ENCODE measurements at regions not wholly inside any gene's neighbourhood (a gene's known extent, or its start where the extent isn't known, plus 50 kb on each side); places are given as distances from the start of the nearest gene placed in this dataset.
A peak's percentile ranks its signal among the peaks of the same experiment; 100 is the strongest.
"Not testable (repeated sequence)": the region's sequence is repeated elsewhere in the genome, so short reads cannot be mapped to it uniquely, and the experiment has no call there.

DNA sequence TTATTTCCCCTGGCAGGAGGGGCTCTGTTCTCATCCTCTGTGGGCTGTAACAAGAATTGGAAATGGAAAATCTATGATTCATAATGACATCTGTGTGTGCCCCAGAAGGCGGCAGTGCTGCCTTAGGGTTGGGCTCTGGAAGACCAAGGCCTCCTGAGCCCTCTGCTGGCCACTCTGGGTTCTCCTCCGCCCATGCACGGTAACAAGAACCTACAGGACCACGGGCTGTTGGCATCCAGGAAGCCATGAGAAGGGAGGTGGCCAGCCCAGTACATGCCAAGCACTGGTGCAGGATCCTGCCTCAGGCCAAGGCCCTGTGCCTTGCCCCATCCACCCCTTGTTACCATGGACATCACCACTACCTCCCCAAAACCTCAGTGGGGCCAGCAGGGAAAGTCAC lies 454.2 kb downstream of the TP53TG3F start:
- not testable (repeated sequence) for H3K9me3 ChIP-seq, H3K4me3 ChIP-seq, H3K36me3 ChIP-seq, H3K27me3 ChIP-seq
- peak; percentile 80 for DNase-seq

DNA sequence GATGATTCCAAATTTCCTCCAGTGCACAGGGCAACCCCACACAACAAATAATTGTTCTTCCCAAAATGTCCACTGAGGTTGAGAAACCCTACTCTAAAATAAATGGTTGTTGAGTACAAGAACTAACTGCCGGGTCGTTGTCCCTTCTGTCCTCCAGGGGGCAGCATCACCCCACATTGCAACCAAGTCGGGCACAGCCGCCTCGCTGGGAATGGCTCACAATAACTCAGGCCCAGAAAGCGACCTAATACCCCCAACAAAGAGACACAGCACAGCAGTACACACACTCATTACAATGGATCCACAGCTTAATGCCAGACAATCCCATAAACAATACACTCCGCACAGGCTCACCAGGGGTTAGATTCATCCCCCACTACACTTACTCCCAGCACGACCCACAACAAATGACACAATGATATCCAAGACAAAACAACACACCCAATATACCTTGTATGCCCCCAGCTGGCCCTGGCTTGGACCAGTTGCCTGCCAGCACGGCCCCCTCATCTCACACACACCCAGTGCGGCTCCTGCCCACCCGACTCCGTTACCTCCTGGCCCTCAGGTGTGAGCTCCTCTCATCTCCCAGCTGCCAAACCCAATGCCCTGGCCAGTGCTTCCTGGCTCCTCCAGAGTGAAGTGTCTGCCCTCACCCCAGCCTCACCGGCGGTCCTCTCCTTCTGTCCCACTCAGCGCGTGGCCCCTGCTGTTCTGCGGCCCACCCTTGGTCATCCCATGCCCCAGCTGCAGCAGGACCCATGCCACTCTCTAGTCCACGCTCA lies 461.5 kb downstream of the TP53TG3F start:
- peak; percentile 15 for DNase-seq
- H3K36me3 ChIP-seq, H3K9me3 ChIP-seq, H3K4me3 ChIP-seq, H3K27me3 ChIP-seq: not testable (repeated sequence)

DNA sequence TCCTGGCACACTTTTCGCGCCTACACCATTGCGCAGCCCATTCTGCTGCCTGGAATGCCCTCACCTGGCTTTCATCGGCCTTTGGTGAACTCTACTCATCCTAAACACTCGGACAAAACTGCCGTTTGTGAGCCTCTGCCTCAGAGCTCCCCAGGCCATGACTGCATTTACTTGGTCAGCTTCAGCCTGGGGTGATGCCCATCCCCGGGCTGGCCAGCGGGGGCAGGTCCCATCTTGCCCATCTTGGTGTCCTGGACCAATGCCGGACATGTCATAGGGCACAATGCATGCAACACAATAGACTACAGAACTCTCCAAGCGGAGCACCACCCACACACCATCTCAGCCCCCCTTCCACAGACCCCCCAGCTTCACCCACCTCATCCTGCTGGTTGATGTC lies 463.5 kb downstream of the TP53TG3F start:
- H3K27me3 ChIP-seq, H3K36me3 ChIP-seq, DNase-seq, H3K4me3 ChIP-seq, H3K9me3 ChIP-seq: not testable (repeated sequence)

DNA sequence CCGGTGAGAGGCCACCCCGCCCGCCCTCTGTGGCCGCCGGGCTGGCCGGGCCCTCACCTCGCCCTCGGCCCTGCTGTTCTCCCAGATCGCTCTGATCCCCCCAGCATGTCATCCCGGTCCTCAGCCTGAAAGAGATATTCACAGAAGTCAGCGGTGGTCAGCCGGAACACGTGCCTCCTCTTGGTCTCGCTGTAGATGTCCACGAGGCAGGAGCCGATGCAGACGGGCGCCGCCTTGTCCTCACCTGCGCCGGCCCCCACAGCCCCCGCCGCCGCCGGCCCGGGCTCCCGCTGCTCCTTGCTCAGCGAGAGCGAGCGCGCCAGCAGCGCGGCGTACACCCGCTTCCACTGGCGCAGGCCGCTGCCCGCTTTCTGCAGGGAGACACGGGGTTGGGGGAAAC lies 468.6 kb downstream of the TP53TG3F start:
- not testable (repeated sequence) for DNase-seq, H3K36me3 ChIP-seq, H3K9me3 ChIP-seq, H3K4me3 ChIP-seq, H3K27me3 ChIP-seq

DNA sequence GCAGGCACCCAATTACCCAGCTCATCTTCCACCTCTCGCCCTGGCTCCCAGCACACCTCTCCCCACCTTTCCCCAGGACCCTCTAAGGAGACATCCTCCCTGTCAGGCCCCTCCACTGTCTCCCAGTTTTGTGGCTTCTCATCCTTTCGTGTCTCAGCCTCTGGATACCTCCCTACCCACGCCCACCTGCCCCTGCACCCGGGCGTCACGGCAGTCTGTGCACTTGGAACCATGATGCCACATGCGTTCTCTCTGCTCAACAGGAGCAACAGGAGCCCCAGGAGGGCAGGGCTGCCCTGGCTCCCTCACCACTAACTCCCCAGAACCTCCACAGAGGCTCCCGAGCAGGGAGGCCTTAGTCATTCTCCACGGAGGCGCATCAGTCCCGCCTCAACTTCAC lies 472.8 kb downstream of the TP53TG3F start:
- not testable (repeated sequence) for H3K9me3 ChIP-seq, H3K4me3 ChIP-seq, DNase-seq, H3K27me3 ChIP-seq, H3K36me3 ChIP-seq

DNA sequence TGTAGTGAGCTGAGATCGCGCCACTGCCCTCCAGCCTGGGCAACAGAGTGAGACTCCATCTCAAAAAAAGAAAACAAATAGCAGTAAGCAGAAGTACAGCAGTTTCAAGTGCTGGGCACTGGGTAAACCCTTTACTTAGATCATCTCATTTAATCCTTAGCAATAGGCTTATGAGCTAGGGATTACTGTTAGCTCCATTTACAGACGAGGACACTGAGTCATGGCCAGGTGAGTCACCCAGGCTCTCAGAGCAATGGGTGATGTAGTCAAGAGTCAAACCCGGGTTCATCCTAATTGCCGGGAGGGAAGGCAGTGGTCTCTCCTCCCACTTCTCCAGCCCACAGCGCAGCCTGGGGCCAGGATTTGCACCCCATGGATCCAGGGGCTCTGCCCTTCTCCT lies 473.6 kb downstream of the TP53TG3F start:
- H3K4me3 ChIP-seq, H3K27me3 ChIP-seq, H3K9me3 ChIP-seq, H3K36me3 ChIP-seq: not testable (repeated sequence)
- peak; percentile 68 for DNase-seq

DNA sequence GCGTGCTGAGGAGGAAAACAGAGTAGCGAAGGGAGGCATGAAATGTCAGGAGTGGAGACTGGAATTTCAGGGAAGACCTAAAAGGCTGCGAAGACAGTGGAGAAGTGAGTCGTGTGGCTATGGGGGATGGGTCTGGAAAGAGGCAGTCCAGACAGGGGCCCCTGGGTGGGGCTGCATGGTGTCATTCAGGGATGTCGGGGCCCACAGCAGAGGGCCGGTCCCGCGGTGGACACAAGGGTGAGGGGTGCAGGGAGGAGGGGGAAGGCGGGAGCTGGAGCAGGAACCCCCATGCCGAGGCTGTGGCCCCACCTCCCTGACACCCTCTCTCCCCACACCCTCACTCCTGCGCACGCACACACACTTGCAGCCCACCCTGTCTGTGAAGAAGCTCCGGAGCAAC lies 476.4 kb downstream of the TP53TG3F start:
- not testable (repeated sequence) for H3K36me3 ChIP-seq, DNase-seq, H3K27me3 ChIP-seq, H3K4me3 ChIP-seq, H3K9me3 ChIP-seq

DNA sequence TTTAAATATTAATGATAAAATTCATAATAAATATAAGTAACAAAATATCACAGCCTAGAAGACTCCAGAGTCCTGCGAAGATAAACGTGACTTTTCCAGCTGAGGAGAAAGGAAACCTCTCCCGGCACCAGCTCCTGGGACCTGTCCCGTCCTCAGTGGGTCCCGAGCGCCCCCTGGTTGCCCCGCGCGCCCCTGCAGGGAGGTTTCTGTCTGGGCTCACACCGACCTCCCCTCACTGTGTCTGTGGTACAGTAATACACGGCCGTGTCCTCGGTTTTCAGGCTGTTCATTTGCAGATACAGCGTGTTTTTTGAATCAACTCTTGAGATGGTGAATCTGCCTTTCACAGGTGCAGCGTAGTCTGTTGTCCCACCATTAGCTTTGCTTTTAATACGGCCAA lies 478.7 kb downstream of the TP53TG3F start:
- H3K27me3 ChIP-seq, H3K9me3 ChIP-seq, H3K36me3 ChIP-seq, H3K4me3 ChIP-seq: not testable (repeated sequence)
- DNase-seq = peak; percentile 50

DNA sequence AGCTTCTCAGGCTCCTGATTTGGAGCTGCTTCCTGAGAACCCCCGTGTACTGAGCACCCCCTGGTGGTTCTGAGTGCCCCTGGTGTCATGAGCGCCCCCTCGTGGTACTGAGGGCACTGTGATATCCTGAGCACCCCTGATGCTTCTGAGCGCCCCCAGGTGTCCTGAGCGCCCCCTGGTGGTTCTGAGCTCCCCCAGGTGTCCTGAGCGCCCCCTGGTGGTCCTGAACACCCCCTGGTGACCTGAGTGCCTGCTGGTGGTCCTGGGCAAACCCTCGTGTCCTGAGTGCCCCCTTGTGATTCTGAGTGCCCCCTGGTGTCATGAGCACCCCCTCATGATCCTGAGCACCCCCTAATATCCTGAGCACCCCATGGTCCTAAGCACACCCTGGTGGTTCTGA lies 502.1 kb downstream of the TP53TG3F start:
- not testable (repeated sequence) for H3K9me3 ChIP-seq, H3K36me3 ChIP-seq, DNase-seq, H3K4me3 ChIP-seq, H3K27me3 ChIP-seq

DNA sequence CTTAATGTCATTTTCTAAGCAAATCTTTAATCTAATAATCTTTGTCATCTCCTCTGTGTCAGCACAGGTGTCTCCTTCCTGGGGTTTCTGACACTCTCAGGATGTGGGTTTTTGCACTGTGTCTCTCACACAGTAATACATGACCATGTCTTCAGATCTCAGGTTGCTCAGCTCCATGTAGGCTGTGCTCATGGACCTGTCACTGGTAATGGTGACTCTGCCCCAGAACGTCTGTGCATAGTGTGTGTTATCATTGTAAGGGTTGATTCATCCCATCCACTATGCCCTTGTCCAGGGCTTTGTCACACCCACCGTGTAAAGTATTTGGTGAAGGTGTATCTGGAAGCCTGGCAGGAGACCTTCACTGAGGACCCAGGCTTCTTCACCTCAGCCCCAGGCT lies 506.1 kb downstream of the TP53TG3F start:
- H3K4me3 ChIP-seq, H3K27me3 ChIP-seq, DNase-seq, H3K9me3 ChIP-seq, H3K36me3 ChIP-seq: not testable (repeated sequence)

DNA sequence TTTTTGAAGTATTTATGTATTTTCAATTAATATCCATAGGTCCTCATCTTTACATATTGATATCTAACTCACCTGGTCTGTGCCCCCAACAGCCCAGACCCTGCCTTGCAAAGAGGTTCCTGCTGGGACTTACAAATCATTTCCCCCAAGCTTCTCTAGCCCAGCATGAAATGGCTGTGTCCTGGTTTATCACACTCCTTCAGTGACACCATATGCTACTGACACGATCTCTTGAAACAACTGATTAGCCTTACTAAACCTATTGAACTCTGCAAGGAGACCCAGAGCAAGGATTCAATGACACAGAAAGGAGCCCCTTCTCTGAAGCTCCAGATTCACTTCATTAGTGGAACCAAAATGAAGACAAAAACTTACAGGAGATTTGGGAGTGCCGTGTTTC lies 507.4 kb downstream of the TP53TG3F start:
- not testable (repeated sequence) for H3K4me3 ChIP-seq, H3K27me3 ChIP-seq, H3K9me3 ChIP-seq, DNase-seq, H3K36me3 ChIP-seq

DNA sequence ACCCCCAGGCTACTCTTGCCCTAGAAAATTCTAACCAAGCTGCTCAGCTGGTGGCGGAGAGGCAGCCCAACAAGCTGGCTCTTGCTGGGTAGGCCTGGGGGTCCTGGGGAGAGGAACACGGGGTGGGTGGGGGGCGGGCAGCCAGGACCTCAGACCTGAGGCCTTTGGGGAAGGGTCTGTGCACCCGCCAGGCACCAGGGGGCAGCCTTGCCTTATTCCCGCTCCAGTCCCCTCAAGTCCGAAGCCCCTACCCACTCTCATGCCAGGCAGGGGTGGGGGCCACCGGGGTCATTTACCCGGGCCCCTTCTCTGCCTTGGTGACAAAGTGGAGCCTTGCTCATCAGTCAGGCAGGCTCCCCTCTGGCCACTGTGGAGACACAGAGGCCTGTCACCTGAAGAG lies 515.1 kb downstream of the TP53TG3F start:
- not testable (repeated sequence) for H3K27me3 ChIP-seq, H3K36me3 ChIP-seq, H3K9me3 ChIP-seq, H3K4me3 ChIP-seq, DNase-seq

DNA sequence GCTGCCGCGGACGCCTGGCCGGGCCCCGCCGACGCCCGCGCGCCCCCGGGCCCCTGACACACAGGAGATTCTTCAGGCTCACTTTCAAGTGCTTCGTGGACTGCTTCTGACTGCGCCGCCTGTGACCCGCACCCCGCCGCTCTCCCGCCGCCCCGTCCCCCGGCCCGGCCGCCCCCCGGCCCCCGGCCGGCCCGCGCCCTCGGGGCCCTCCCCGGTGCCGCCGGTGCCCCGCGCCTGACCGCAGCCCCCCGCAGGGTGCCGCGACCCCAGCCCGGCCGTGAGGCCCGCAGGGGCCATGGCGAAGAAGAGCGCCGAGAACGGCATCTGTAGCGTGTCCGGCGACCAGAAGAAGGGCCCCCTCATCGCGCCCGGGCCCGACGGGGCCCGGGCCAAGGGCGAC lies 516.3 kb downstream of the TP53TG3F start:
- DNase-seq, H3K27me3 ChIP-seq, H3K36me3 ChIP-seq, H3K9me3 ChIP-seq, H3K4me3 ChIP-seq: not testable (repeated sequence)

DNA sequence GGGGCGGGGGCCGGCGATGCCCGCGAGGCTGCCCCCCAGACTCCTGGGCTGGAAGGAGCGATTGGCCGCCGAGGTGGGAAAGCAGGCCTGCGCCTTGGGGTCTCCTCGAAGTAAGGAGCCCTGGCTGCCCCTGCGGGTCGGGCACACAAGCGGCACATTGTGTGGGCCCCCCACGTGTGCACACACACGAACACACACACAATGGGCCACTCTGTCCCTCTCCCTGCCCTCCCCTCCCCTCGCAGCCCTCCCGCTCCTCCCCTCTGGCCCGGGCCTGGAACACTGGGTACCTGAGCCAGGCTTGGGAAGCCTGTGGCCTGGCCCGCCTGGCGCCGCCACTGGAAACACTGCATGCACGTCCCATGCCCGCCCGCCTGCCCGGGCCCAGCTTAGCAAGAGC lies 517.1 kb downstream of the TP53TG3F start:
- H3K36me3 ChIP-seq, H3K9me3 ChIP-seq, H3K4me3 ChIP-seq, DNase-seq, H3K27me3 ChIP-seq: not testable (repeated sequence)

DNA sequence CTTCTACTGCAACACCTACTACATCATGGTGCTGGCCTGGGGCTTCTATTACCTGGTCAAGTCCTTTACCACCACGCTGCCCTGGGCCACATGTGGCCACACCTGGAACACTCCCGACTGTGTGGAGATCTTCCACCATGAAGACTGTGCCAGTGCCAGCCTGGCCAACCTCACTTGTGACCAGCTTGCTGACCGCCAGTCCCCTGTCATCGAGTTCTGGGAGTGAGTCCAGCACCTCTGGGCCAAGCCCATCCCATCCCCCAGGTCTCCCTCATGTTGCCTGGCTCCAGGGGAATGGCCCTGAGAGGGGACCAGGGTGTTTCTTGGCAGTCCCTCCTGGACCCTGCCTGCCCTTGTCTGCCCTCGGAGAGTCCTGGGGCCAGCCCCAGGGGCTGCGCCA lies 519.4 kb downstream of the TP53TG3F start:
- H3K36me3 ChIP-seq, H3K27me3 ChIP-seq, DNase-seq, H3K4me3 ChIP-seq, H3K9me3 ChIP-seq: not testable (repeated sequence)

DNA sequence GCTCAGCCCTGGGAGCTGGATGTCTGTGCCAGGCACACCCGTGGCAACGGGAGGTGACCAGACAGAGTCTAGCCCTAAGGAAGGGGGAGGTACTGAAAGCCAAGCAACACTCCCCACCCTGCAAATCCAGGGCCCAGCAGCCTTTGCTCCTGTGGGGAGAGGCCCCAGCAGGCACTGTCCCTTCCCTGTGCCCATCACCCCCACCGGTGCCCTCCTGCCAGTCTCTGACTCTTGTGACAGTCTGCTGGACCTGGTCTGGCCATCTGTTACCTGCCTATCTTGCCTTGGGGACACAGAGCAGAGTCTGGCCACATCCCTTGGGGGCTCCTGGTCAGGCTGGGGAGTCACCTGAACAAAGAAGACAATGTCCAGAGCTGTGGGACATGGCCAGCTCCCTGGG lies 520.2 kb downstream of the TP53TG3F start:
- not testable (repeated sequence) for H3K4me3 ChIP-seq, H3K9me3 ChIP-seq, H3K36me3 ChIP-seq, H3K27me3 ChIP-seq, DNase-seq

DNA sequence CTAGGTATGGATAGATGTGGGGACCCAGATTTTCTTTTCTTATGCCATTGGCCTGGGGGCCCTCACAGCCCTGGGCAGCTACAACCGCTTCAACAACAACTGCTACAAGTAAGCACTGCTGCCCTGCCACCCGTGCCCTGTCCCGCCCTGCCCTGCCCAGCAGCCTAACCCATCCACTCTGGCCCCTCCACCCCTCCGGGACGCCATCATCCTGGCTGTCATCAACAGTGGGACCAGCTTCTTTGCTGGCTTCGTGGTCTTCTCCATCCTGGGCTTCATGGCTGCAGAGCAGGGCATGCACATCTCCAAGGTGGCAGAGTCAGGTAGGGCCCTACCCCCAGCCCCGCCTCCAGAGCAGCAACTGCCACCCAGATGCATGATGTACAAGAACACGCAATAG lies 521.3 kb downstream of the TP53TG3F start:
- H3K36me3 ChIP-seq, DNase-seq, H3K27me3 ChIP-seq, H3K9me3 ChIP-seq, H3K4me3 ChIP-seq: not testable (repeated sequence)

DNA sequence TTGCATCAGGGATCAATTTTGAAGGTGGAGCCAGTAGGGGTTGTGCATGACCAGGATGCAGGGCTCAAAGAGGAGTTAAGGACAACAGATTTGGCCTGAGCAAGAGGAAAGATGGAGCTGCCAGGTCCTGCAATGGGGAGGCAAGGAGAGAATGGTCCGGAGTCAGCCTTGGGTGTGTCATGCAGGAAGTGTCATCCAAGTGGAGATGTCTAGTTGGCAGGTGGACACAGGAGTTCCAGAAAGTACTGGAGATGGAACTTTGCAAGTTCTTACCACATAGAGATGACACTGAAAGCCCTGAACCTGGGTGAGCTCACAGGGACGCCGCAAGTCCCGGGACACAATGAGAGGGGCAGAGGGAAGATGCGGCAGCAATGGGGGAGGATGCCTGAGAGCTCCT lies 525.0 kb downstream of the TP53TG3F start:
- not testable (repeated sequence) for H3K27me3 ChIP-seq, H3K9me3 ChIP-seq, H3K36me3 ChIP-seq, DNase-seq, H3K4me3 ChIP-seq

DNA sequence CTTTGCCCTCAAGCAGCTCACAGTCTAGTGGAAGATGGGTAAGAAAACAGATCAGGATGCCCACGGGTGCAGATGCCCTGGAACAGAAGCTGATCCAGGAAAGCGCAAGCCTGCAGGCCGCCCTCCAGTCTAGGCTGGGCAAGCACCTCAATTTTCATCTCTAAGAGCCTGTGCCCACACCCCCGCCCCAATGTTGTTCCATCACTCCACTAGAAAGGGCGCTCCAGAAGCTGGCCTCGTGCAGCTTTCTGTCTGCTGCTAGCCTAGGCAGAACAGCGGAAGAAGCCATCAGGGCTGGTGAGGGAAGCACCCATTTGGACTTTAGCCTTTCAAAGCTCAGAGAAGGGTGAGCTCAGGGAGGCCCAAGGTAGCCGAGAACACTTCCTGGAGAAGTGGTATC lies 527.1 kb downstream of the TP53TG3F start:
- H3K36me3 ChIP-seq, H3K27me3 ChIP-seq, H3K4me3 ChIP-seq, DNase-seq, H3K9me3 ChIP-seq: not testable (repeated sequence)
